Activated T-helper 17 cell treated with anti-CD3 and anti-CD28 coated beads, Interleukin-2, amount 50 U/mL, for 72 hours (primary cell): ENCODE measurements at regions not wholly inside any gene's neighbourhood (a gene's known extent, or its start where the extent isn't known, plus 50 kb on each side); places are given as distances from the start of the nearest gene placed in this dataset.
"Not testable (repeated sequence)": the region's sequence is repeated elsewhere in the genome, so short reads cannot be mapped to it uniquely, and the experiment has no call there.

Experiments used
- ATAC-seq: fragments of 150-1000 bp; cut with Tn5 transposase; replicated peaks from 2 replicates; pipeline ENCODE4 v1.10.0; 2021; ENCODE audit warnings: mild to moderate bottlenecking, moderate library complexity
- H3K27ac Mint-ChIP-seq: one replicate; pipeline ENCODE4 v1.8.0; 2022; ENCODE audit warnings: mixed read lengths
- H3K27me3 Mint-ChIP-seq: one replicate; pipeline ENCODE4 v1.8.0; 2022; ENCODE audit warnings: mixed read lengths
- H3K36me3 Mint-ChIP-seq: one replicate; pipeline ENCODE4 v1.8.0; 2022; ENCODE audit warnings: low read depth, mild to moderate bottlenecking, mixed read lengths
- H3K4me1 Mint-ChIP-seq: one replicate; pipeline ENCODE4 v1.8.0; 2022; ENCODE audit warnings: mixed read lengths
- H3K4me3 Mint-ChIP-seq: one replicate; pipeline ENCODE4 v1.8.0; 2022; ENCODE audit warnings: mild to moderate bottlenecking, mixed read lengths
- H3K9me3 Mint-ChIP-seq: one replicate; pipeline ENCODE4 v1.8.0; 2022; ENCODE audit warnings: mixed read lengths

GRCh38 chr7:29667096-29667669, 103.5 kb downstream of the PRR15 start:
- H3K4me3 Mint-ChIP-seq, H3K36me3 Mint-ChIP-seq, H3K9me3 Mint-ChIP-seq, ATAC-seq, H3K27ac Mint-ChIP-seq, H3K4me1 Mint-ChIP-seq: not testable (repeated sequence)
- H3K27me3 Mint-ChIP-seq = peaks cover 26% of the 10 kb centered on the region

- H3K4me3 Mint-ChIP-seq, H3K36me3 Mint-ChIP-seq, ATAC-seq: not testable (repeated sequence)
Observed at GRCh38 chr7:29671286-29671685, 107.7 kb downstream of the PRR15 start.

GRCh38 chr7:29673635-29674034, 110.0 kb downstream of the PRR15 start:
- not testable (repeated sequence) for H3K36me3 Mint-ChIP-seq, H3K9me3 Mint-ChIP-seq, H3K27ac Mint-ChIP-seq, H3K4me1 Mint-ChIP-seq, ATAC-seq, H3K4me3 Mint-ChIP-seq
- peaks cover 18% of the 10 kb centered on the region for H3K27me3 Mint-ChIP-seq

More at GRCh38 chr7:29671286-29671685, 107.7 kb downstream of the PRR15 start:
- H3K27ac Mint-ChIP-seq, H3K9me3 Mint-ChIP-seq, H3K4me1 Mint-ChIP-seq: not testable (repeated sequence)
- peaks cover 14% of the 10 kb centered on the region for H3K27me3 Mint-ChIP-seq

GRCh38 chr7:29674626-29675025, 111.0 kb downstream of the PRR15 start:
- H3K36me3 Mint-ChIP-seq, H3K27me3 Mint-ChIP-seq, H3K27ac Mint-ChIP-seq, H3K4me3 Mint-ChIP-seq, ATAC-seq, H3K4me1 Mint-ChIP-seq, H3K9me3 Mint-ChIP-seq: not testable (repeated sequence)

GRCh38 chr7:29677254-29677653, 113.6 kb downstream of the PRR15 start:
- peaks cover 15% of the 10 kb centered on the region for H3K27me3 Mint-ChIP-seq

GRCh38 chr7:29679963-29680362, 116.3 kb downstream of the PRR15 start:
- H3K27me3 Mint-ChIP-seq = peaks cover 15% of the 10 kb centered on the region
- H3K4me3 Mint-ChIP-seq, H3K9me3 Mint-ChIP-seq, H3K27ac Mint-ChIP-seq, ATAC-seq, H3K36me3 Mint-ChIP-seq, H3K4me1 Mint-ChIP-seq: not testable (repeated sequence)

More at GRCh38 chr7:29677254-29677653, 113.6 kb downstream of the PRR15 start:
- ATAC-seq, H3K4me1 Mint-ChIP-seq, H3K36me3 Mint-ChIP-seq, H3K4me3 Mint-ChIP-seq, H3K9me3 Mint-ChIP-seq, H3K27ac Mint-ChIP-seq: not testable (repeated sequence)

- H3K9me3 Mint-ChIP-seq, H3K27ac Mint-ChIP-seq, H3K4me1 Mint-ChIP-seq, H3K36me3 Mint-ChIP-seq, ATAC-seq, H3K4me3 Mint-ChIP-seq: not testable (repeated sequence)
- peaks cover 15% of the 10 kb centered on the region for H3K27me3 Mint-ChIP-seq
Observed at GRCh38 chr7:29680601-29681000, 117.0 kb downstream of the PRR15 start.

DNA sequence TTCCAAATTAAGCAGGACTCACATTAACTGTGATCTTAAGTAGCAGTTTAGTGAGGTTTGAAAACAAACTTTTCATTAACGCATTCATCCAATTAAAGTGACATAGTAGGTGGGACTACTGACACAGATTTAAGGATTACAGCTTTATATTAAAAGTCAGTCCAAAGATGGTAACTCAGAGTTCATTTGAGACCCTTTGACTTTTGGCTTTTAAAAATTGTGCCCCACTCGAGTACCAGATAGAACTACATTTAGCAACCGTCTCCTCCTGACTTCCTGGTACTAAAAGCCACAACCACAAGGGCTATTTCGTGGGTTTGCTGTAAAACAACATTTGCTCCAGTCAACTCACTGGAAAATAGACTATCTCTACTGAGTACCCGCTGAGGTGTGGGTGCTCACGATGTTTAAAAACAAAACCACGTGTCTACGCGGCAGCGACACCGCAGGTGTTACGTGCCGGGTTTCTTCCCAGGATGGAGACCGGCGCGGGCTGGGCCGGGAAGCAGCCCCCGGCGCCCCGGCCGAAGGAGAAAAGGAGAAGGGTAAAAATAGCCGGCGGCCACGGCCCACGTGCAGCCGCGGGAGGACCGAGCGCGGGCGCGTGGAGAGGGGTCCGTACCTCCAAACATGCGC, 120.6 kb downstream of the PRR15 start:
- H3K27ac Mint-ChIP-seq, H3K9me3 Mint-ChIP-seq, H3K36me3 Mint-ChIP-seq, H3K4me1 Mint-ChIP-seq: not testable (repeated sequence)
- H3K27me3 Mint-ChIP-seq = peaks cover 26% of the 10 kb centered on the region
- H3K4me3 Mint-ChIP-seq = peak overlapping the region; percentile 85
- peak; percentile 69 for ATAC-seq

DNA sequence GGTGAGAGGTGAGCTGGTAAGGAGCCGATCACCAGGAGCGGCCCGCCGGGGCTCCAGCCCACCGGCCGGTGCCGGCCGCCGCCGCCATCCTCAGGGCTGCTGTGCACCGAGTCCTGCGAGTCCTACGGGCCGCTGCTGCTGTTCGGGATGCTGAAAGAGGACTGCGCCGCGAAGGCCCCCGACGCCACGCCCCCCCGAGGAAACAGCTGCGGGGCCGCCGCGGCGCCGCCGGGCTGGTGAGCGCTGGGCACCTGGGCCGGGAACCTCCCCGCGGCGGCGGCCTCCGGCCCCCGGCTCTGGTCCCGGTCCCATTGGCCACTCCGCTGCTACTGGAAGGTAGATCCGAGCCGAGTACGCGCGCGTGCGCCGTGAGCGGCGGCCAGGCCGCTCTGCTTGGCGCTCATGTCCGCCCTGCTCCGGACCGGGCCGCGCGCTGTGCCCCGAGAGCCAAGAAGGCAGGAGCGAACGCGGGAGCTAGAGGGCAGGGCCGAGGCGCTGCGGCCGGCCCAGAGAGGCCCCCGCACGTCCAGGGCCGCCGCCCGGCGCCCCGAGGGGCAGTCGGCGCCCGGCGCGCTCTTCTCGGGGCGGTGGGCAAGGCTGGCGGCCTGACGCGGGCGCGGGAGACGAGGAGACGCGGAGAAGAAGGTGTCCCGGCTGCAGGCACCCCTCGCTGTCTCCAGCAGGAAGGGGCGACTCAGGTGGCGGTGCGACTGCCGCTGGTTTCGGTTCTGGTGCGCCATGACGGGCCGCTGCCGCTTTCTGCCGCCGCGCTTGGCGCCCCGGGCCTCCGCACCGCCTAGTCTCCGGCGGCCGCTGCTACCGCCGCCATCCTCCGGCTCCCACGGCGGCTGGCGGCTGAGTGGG, 121.3 kb upstream of the WIPF3 start:
- ATAC-seq = peak; percentile 74
- Mint-ChIP-seq H3K9me3 (no peaks in the 10 kb centered on the region), H3K27me3 (peaks cover 26% of the 10 kb centered on the region), H3K27ac (no peak overlapping the region), H3K4me1 (no peaks in the 10 kb centered on the region), H3K4me3 (peak overlapping the region; percentile 85), H3K36me3 (no peaks in the 10 kb centered on the region)

DNA sequence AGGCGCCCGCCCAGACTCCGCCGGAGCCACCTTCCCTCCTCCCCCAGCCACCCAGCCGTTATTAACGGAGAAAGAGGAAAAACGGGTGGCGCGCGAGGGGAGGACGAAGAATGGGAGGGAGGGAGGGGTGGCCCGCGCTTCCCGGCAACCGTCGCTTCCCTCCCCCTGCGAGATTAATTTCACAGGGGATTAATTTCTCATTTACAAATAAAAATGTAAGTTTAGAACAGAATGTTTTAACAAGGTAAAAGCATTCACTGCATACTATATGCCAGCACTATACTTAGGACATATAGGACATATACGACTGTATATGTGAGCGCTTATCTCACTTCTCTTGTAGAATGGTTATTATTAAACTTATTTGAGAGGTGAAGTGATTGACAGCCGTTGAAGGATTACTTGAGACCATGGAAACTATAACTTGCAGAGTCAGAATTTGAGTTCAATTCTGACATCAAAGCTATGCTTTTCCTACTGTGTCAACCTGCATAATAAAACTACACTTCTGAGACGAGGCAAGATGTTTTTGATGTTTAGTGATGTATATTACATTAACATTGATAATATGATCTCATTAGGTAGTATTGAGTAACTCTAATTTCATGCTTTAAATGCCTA, 120.5 kb upstream of the WIPF3 start:
- not testable (repeated sequence) for H3K36me3 Mint-ChIP-seq, H3K27ac Mint-ChIP-seq, ATAC-seq, H3K4me1 Mint-ChIP-seq, H3K9me3 Mint-ChIP-seq
- Mint-ChIP-seq H3K27me3 (peaks cover 24% of the 10 kb centered on the region), H3K4me3 (peak overlapping the region; percentile 35)

DNA sequence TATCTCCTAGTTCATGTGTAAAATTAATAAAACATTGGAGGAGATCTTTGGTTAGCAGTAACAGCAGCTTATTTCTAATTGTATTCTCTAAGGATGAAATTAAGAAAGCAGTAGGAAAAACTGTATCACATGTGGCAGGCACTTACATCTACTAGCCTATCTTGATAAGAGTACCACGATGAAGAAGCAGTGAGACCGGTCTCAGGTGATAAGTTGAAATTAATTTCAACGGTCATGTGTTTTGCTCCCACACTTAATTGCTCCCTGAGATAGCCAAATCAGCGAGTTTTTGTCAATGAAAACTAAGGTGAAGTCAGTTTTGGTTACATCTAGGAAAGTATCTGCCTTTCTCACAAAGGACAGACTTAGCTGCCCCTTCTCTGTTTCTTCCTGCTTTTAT, 115.8 kb upstream of the WIPF3 start:
- not testable (repeated sequence) for ATAC-seq, H3K4me3 Mint-ChIP-seq, H3K9me3 Mint-ChIP-seq, H3K27ac Mint-ChIP-seq, H3K4me1 Mint-ChIP-seq, H3K36me3 Mint-ChIP-seq
- peaks cover 18% of the 10 kb centered on the region for H3K27me3 Mint-ChIP-seq

GRCh38 chr7:29696402-29696801, 109.9 kb upstream of the WIPF3 start:
- ATAC-seq, H3K4me3 Mint-ChIP-seq, H3K27me3 Mint-ChIP-seq, H3K27ac Mint-ChIP-seq, H3K9me3 Mint-ChIP-seq, H3K4me1 Mint-ChIP-seq, H3K36me3 Mint-ChIP-seq: not testable (repeated sequence)

DNA sequence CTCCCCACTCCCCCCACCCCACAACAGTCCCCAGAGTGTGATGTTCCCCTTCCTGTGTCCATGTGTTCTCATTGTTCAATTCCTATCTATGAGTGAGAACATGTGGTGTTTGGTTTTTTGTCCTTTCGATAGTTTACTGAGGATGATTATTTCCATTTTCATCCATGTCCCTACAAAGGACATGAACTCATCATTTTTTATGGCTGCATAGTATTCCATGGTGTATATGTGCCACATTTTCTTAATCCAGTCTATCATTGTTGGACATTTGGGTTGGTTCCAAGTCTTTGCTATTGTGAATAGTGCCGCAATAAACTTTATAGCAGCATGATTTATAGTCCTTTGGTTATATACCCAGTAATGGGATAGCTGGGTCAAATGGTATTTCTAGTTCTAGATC, 106.6 kb upstream of the WIPF3 start:
- not testable (repeated sequence) for H3K4me1 Mint-ChIP-seq, ATAC-seq, H3K36me3 Mint-ChIP-seq, H3K27me3 Mint-ChIP-seq, H3K27ac Mint-ChIP-seq, H3K9me3 Mint-ChIP-seq, H3K4me3 Mint-ChIP-seq

GRCh38 chr7:29701540-29701939, 104.8 kb upstream of the WIPF3 start:
- not testable (repeated sequence) for H3K4me3 Mint-ChIP-seq, H3K4me1 Mint-ChIP-seq, H3K27ac Mint-ChIP-seq, H3K9me3 Mint-ChIP-seq, ATAC-seq, H3K27me3 Mint-ChIP-seq, H3K36me3 Mint-ChIP-seq

GRCh38 chr7:29703830-29704229, 102.5 kb upstream of the WIPF3 start:
- not testable (repeated sequence) for H3K36me3 Mint-ChIP-seq, H3K27ac Mint-ChIP-seq, H3K4me3 Mint-ChIP-seq, H3K9me3 Mint-ChIP-seq, ATAC-seq, H3K4me1 Mint-ChIP-seq
- H3K27me3 Mint-ChIP-seq = peaks cover 11% of the 10 kb centered on the region
